ENCODE measurements at regions not wholly inside any gene's neighbourhood (a gene's known extent, or its start where the extent isn't known, plus 50 kb on each side); places are given as distances from the start of the nearest gene placed in this dataset.
A peak's percentile ranks its signal among the peaks of the same experiment; 100 is the strongest.

DNA sequence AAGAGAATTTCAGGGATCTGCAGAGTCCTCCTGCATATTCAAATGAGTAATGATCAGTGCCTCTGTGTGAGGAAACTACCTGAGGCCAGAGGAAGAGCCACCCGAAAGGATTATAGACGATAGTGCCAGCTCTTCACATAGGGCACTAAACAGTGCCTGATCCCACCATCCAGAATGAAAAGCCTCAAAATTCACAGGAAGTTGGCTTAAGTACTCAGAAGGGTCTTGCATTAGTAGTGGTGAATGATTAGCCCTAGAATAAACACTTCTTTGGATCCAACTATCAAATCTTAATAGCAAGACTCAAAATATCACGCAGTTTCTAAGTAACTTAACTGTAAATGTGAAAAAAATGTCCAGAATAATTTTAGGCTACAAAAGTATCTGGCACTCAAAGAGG lies 324.4 kb downstream of the ZNF674 start:
- H4K91ac ChIP-seq (ENCODE audit: insufficient read length, low read depth, low read length) = no peak overlapping the region
- no peak overlapping the region for H3K56ac ChIP-seq (ENCODE audit: insufficient read length, low read depth, low read length)
- H2BK20ac ChIP-seq (ENCODE audit: low read depth, low read length, poor library complexity, severe bottlenecking) = no peak overlapping the region
- no peak overlapping the region for H3K14ac ChIP-seq (ENCODE audit: insufficient read depth, low read length)
- H4K20me1 ChIP-seq (ENCODE audit: control insufficient read depth, insufficient read depth, insufficient read length) = no peaks in the 10 kb centered on the region
- no peak overlapping the region for H2BK120ac ChIP-seq (ENCODE audit: low read depth, low read length, poor library complexity, severe bottlenecking)
- H3T11ph ChIP-seq (ENCODE audit: low read length) = no peak overlapping the region
- H2AFZ ChIP-seq (ENCODE audit: low read length) = no peak overlapping the region
- peaks cover 4 to 5% of the 10 kb centered on the region in 2 experiments for H3K4me1 Mint-ChIP-seq
- no peak for DNase-seq
- H4K5ac ChIP-seq (ENCODE audit: insufficient read length, low read depth, low read length) = no peak overlapping the region
- H2BK5ac ChIP-seq (ENCODE audit: insufficient read length, low read length) = no peak overlapping the region
- H3K79me1 ChIP-seq (ENCODE audit: insufficient read depth, low read depth, low read length, poor library complexity, severe bottlenecking) = no peaks in the 10 kb centered on the region
- no peaks in the 10 kb centered on the region for H3K9me3 ChIP-seq (ENCODE audit: control insufficient read depth, low read depth, low read length)
- no peak overlapping the region for H3K18ac ChIP-seq (ENCODE audit: insufficient read length, low read depth, low read length)
- no peaks in the 10 kb centered on the region for H3K23me2 ChIP-seq (ENCODE audit: insufficient read length, low read depth, low read length, poor library complexity, severe bottlenecking)
- no peaks in the 10 kb centered on the region for H3K27me3 ChIP-seq (ENCODE audit: insufficient read depth, low read length)
- H3K4me1 ChIP-seq (ENCODE audit: insufficient read depth, low read length) = no peaks in the 10 kb centered on the region
- H3K27ac Mint-ChIP-seq = peak overlapping the region in 1 of 3 experiments; percentile 28; a peak in 2 of 7 replicates
- H3K9me3 Mint-ChIP-seq = peaks cover 39 to 59% of the 10 kb centered on the region in 2 experiments
- H3K9ac ChIP-seq (ENCODE audit: extremely low read depth, insufficient read length, low read length) = no peak overlapping the region
- H2BK15ac ChIP-seq (ENCODE audit: low read depth, low read length) = no peak overlapping the region
- H3K27me3 Mint-ChIP-seq (ENCODE audit: low read depth) = no peaks in the 10 kb centered on the region; the same call in 1 of the 2 replicates
- no peak overlapping the region for H3K27ac ChIP-seq (ENCODE audit: insufficient read length, low read depth, low read length)
- H3K36me3 Mint-ChIP-seq (ENCODE audit: insufficient read depth in 1 of 3, low read depth in 3 of 3) = no peaks in the 10 kb centered on the region; a peak in 1 of 7 replicates
- no peak overlapping the region for H3K23ac ChIP-seq (ENCODE audit: insufficient read length, low read depth, low read length)
- WGBS (ENCODE audit: extremely low coverage, insufficient read length, low lambda C conversion rate) = no CpG with 5 or more reads among the region's 3 CpGs
- no peak overlapping the region for H3K4ac ChIP-seq (ENCODE audit: low read depth, low read length)
- no peak overlapping the region for H2AK5ac ChIP-seq (ENCODE audit: insufficient read length, low read length)
- H3K4me2 ChIP-seq (ENCODE audit: insufficient read depth, insufficient read length, low read length) = no peak overlapping the region
- no peak overlapping the region for H2BK12ac ChIP-seq (ENCODE audit: insufficient read length, low read depth, low read length)
- H3K79me2 ChIP-seq (ENCODE audit: insufficient read depth, low read length) = no peaks in the 10 kb centered on the region
- no peak overlapping the region for H3K4me3 Mint-ChIP-seq
- no peak overlapping the region for H4K8ac ChIP-seq (replicated peaks; ENCODE audit: insufficient read length, low read depth, low read length)
- TF ChIP-seq, protein P1, sequence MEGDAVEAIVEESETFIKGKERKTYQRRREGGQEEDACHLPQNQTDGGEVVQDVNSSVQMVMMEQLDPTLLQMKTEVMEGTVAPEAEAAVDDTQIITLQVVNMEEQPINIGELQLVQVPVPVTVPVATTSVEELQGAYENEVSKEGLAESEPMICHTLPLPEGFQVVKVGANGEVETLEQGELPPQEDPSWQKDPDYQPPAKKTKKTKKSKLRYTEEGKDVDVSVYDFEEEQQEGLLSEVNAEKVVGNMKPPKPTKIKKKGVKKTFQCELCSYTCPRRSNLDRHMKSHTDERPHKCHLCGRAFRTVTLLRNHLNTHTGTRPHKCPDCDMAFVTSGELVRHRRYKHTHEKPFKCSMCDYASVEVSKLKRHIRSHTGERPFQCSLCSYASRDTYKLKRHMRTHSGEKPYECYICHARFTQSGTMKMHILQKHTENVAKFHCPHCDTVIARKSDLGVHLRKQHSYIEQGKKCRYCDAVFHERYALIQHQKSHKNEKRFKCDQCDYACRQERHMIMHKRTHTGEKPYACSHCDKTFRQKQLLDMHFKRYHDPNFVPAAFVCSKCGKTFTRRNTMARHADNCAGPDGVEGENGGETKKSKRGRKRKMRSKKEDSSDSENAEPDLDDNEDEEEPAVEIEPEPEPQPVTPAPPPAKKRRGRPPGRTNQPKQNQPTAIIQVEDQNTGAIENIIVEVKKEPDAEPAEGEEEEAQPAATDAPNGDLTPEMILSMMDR (conservative IDR thresholded peaks at IDR 0.05) = no peak
